ENCODE measurements at regions not wholly inside any gene's neighbourhood (a gene's known extent, or its start where the extent isn't known, plus 50 kb on each side); places are given as distances from the start of the nearest gene placed in this dataset.

- DNase-seq: no peak
- no peak for TF ChIP-seq POLR2A (IDR thresholded peaks at IDR 0.05; ENCODE audit: low read length)
- no peak for TF ChIP-seq GATA1 (IDR thresholded peaks at IDR 0.05; ENCODE audit: low read depth, low read length)
Measured at GRCh38 chr13:37209621-37210580, 104.4 kb upstream of the CSNK1A1L start.

GRCh38 chr13:37207691-37208451 lies 102.4 kb upstream of the CSNK1A1L start:
- no peak for DNase-seq
- TF ChIP-seq GATA1 (IDR thresholded peaks at IDR 0.05; ENCODE audit: low read depth, low read length): no peak
- TF ChIP-seq POLR2A (IDR thresholded peaks at IDR 0.05; ENCODE audit: low read length): no peak

GRCh38 chr13:37202264-37202663 lies 96.8 kb upstream of the CSNK1A1L start:
- TF ChIP-seq GATA1 (IDR thresholded peaks at IDR 0.05; ENCODE audit: low read depth, low read length): no peak
- no peak for TF ChIP-seq POLR2A (IDR thresholded peaks at IDR 0.05; ENCODE audit: low read length)
- no peak for DNase-seq

GRCh38 chr13:37201081-37201480 lies 95.6 kb upstream of the CSNK1A1L start:
- TF ChIP-seq POLR2A (IDR thresholded peaks at IDR 0.05; ENCODE audit: low read length): no peak
- TF ChIP-seq GATA1 (IDR thresholded peaks at IDR 0.05; ENCODE audit: low read depth, low read length): no peak

GRCh38 chr13:37198629-37199028 lies 93.2 kb upstream of the CSNK1A1L start:
- TF ChIP-seq GATA1 (IDR thresholded peaks at IDR 0.05; ENCODE audit: low read depth, low read length) (no peak), POLR2A (IDR thresholded peaks at IDR 0.05; ENCODE audit: low read length) (no peak)
- DNase-seq: no peak

More at GRCh38 chr13:37201081-37201480, 95.6 kb upstream of the CSNK1A1L start:
- no peak for DNase-seq

GRCh38 chr13:37195621-37196020 lies 90.2 kb upstream of the CSNK1A1L start:
- TF ChIP-seq GATA1 (IDR thresholded peaks at IDR 0.05; ENCODE audit: low read depth, low read length): no peak
- TF ChIP-seq POLR2A (IDR thresholded peaks at IDR 0.05; ENCODE audit: low read length): no peak
- DNase-seq: no peak

- no peak for TF ChIP-seq POLR2A (IDR thresholded peaks at IDR 0.05; ENCODE audit: low read length)
- TF ChIP-seq GATA1 (IDR thresholded peaks at IDR 0.05; ENCODE audit: low read depth, low read length): no peak
- DNase-seq: no peak
Measured at GRCh38 chr13:37194428-37194861, 89.0 kb upstream of the CSNK1A1L start.

- no peak for TF ChIP-seq GATA1 (IDR thresholded peaks at IDR 0.05; ENCODE audit: low read depth, low read length)
- no peak for TF ChIP-seq POLR2A (IDR thresholded peaks at IDR 0.05; ENCODE audit: low read length)
- no peak for DNase-seq
Measured at GRCh38 chr13:37192956-37193355, 87.5 kb upstream of the CSNK1A1L start.

- TF ChIP-seq GATA1 (IDR thresholded peaks at IDR 0.05; ENCODE audit: low read depth, low read length) (no peak), POLR2A (IDR thresholded peaks at IDR 0.05; ENCODE audit: low read length) (no peak)
- DNase-seq: no peak
Measured at GRCh38 chr13:37187621-37188020, 82.2 kb upstream of the CSNK1A1L start.

- no peak for DNase-seq
- no peak for TF ChIP-seq POLR2A (IDR thresholded peaks at IDR 0.05; ENCODE audit: low read length)
- TF ChIP-seq GATA1 (IDR thresholded peaks at IDR 0.05; ENCODE audit: low read depth, low read length): no peak
Measured at GRCh38 chr13:37187105-37187504, 81.6 kb upstream of the CSNK1A1L start.

- no peak for DNase-seq
- no peak for TF ChIP-seq POLR2A (IDR thresholded peaks at IDR 0.05; ENCODE audit: low read length)
- TF ChIP-seq GATA1 (IDR thresholded peaks at IDR 0.05; ENCODE audit: low read depth, low read length): no peak
Measured at GRCh38 chr13:37181620-37182019, 76.2 kb upstream of the CSNK1A1L start.

- no peak for DNase-seq
Measured at GRCh38 chr13:37179645-37180044, 74.2 kb upstream of the CSNK1A1L start.

GRCh38 chr13:37177125-37177524 lies 71.7 kb upstream of the CSNK1A1L start:
- TF ChIP-seq POLR2A (IDR thresholded peaks at IDR 0.05; ENCODE audit: low read length) (no peak), GATA1 (IDR thresholded peaks at IDR 0.05; ENCODE audit: low read depth, low read length) (no peak)
- DNase-seq: no peak

More at GRCh38 chr13:37179645-37180044, 74.2 kb upstream of the CSNK1A1L start:
- TF ChIP-seq POLR2A (IDR thresholded peaks at IDR 0.05; ENCODE audit: low read length) (no peak), GATA1 (IDR thresholded peaks at IDR 0.05; ENCODE audit: low read depth, low read length) (no peak)

GRCh38 chr13:37175996-37176395 lies 70.5 kb upstream of the CSNK1A1L start:
- TF ChIP-seq POLR2A (IDR thresholded peaks at IDR 0.05; ENCODE audit: low read length) (no peak), GATA1 (IDR thresholded peaks at IDR 0.05; ENCODE audit: low read depth, low read length) (no peak)
- DNase-seq: no peak
